Type B pancreatic cell (in vitro differentiated cells): ENCODE measurements at regions not wholly inside any gene's neighbourhood (a gene's known extent, or its start where the extent isn't known, plus 50 kb on each side); places are given as distances from the start of the nearest gene placed in this dataset.

Source experiments
- DNase-seq: peaks from one replicate; pipeline ENCODE4 v3.0.0; 2021; ENCODE audit warnings: mixed read lengths; ENCODE audit not compliant: unreplicated experiment; ENCODE audit errors: extremely low spot score
- H3K27ac Mint-ChIP-seq: 2 replicates; pipeline ENCODE4 v1.8.0; 2021; ENCODE audit warnings: mild to moderate bottlenecking, mixed read lengths
- H3K27me3 Mint-ChIP-seq: 2 replicates; pipeline ENCODE4 v1.8.0; 2021; ENCODE audit warnings: mixed read lengths
- H3K36me3 Mint-ChIP-seq: 2 replicates; pipeline ENCODE4 v1.8.0; 2021; ENCODE audit warnings: mixed read lengths
- H3K4me1 Mint-ChIP-seq: one replicate; pipeline ENCODE4 v1.8.0; 2021; ENCODE audit warnings: mixed read lengths; ENCODE audit not compliant: unreplicated experiment
- H3K4me3 Mint-ChIP-seq: 2 replicates; pipeline ENCODE4 v1.8.0; 2021; ENCODE audit warnings: mild to moderate bottlenecking, mixed read lengths
- H3K9me3 Mint-ChIP-seq: 2 replicates; pipeline ENCODE4 v1.8.0; 2021; ENCODE audit warnings: mixed read lengths
- TF ChIP-seq, protein P1 (sequence below): fragments of 200-600 bp; sonication (generic); conservative IDR thresholded peaks from 2 replicates; pipeline ENCODE4 v1.5.0; 2021; ENCODE audit warnings: antibody characterized with exemption, mild to moderate bottlenecking

DNA sequence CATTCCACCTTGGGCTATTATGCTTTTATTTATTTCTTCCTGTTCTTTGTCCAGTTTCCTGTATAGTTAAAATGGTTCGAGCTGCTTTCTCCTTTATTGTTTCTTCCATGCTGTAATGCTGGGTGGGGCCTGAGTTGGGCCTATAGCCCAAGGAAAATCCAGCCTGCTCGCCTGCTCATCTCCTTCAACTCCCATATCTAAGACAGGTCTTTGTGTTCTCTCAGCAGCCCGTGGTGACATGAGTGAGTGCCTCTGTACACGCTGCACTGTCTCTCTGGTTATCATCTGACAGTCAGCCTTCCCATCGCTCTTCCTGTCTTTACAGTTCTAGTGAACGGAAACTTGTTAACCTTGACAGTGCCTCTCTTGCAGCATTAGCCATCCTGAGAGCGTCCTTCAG, 221.9 kb upstream of the SLC10A2 start:
- Mint-ChIP-seq H3K4me1 (peaks cover 23% of the 10 kb centered on the region), H3K27ac (peak overlapping the region; percentile 77), H3K27me3 (no peaks in the 10 kb centered on the region), H3K36me3 (no peaks in the 10 kb centered on the region), H3K4me3 (peak overlapping the region; percentile 30), H3K9me3 (peaks cover 9% of the 10 kb centered on the region)
- no peak for DNase-seq
- TF ChIP-seq, protein P1, sequence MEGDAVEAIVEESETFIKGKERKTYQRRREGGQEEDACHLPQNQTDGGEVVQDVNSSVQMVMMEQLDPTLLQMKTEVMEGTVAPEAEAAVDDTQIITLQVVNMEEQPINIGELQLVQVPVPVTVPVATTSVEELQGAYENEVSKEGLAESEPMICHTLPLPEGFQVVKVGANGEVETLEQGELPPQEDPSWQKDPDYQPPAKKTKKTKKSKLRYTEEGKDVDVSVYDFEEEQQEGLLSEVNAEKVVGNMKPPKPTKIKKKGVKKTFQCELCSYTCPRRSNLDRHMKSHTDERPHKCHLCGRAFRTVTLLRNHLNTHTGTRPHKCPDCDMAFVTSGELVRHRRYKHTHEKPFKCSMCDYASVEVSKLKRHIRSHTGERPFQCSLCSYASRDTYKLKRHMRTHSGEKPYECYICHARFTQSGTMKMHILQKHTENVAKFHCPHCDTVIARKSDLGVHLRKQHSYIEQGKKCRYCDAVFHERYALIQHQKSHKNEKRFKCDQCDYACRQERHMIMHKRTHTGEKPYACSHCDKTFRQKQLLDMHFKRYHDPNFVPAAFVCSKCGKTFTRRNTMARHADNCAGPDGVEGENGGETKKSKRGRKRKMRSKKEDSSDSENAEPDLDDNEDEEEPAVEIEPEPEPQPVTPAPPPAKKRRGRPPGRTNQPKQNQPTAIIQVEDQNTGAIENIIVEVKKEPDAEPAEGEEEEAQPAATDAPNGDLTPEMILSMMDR: no peak

DNA sequence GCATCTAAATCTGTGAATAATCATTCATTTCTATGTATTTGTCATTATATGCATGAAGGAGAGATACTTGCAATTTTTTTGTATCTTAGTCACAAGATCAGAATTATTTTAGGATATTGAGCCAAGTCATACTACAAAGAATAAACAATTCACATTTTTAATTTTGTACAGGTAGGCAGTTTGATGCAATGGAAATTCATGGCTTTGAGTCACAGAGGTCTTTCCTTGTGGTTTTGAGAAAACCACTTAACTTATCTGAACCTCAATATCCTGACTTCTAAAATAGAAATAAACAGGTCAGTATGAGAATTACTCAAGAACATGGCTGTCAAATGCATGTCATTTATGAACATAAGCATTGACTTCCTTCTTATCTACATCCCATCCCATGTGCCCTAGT, 221.4 kb upstream of the SLC10A2 start:
- H3K4me3 Mint-ChIP-seq: no peak overlapping the region
- no peaks in the 10 kb centered on the region for H3K36me3 Mint-ChIP-seq
- DNase-seq: no peak
- H3K27me3 Mint-ChIP-seq: no peaks in the 10 kb centered on the region
- peaks cover 25% of the 10 kb centered on the region for H3K4me1 Mint-ChIP-seq
- H3K9me3 Mint-ChIP-seq: peaks cover 9% of the 10 kb centered on the region
- peak overlapping the region; percentile 77 for H3K27ac Mint-ChIP-seq
- TF ChIP-seq, protein P1: no peak

DNA sequence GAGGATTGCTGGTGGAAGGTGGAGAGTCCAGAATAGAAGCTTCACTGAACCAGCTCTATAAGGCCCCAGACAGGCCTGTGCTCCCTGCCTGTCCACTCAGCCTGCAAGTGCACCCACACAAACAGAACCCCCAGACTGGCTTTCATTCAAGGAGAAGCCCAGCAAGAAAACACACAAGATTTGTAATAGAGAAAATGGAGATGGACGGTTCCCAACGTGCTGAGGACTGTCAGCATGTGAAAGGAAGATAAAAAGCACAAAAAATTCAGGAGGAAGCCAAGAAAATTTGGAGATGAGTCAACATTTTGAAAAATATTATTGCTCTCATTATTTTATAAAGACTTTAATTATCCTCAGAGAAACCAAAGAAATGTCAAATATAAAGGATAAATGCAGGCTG, 218.2 kb upstream of the SLC10A2 start:
- H3K27ac Mint-ChIP-seq: no peak overlapping the region
- no peaks in the 10 kb centered on the region for H3K36me3 Mint-ChIP-seq
- no peak for DNase-seq
- no peaks in the 10 kb centered on the region for H3K27me3 Mint-ChIP-seq
- TF ChIP-seq, protein P1: no peak
- H3K4me1 Mint-ChIP-seq: peaks cover 12% of the 10 kb centered on the region
- H3K4me3 Mint-ChIP-seq: no peak overlapping the region
- peaks cover 5% of the 10 kb centered on the region for H3K9me3 Mint-ChIP-seq

DNA sequence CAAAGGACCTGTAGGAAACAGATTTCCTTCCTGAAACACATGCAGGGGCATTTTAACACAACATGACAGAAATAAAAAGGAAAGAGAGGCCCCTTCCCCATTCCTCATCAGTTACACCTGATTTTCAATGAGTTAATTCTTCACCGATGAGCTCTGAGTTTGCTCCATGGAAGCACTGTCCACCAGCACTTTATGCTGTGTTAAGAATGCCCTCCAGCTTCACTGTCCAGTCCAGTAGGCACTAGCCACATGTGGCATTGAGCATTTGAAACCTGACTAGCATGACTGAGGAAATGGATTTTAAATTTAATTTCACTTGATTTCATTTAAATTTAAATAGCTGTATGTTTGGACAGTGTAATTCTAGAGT, 217.2 kb upstream of the SLC10A2 start:
- TF ChIP-seq, protein P1: no peak
- no peak for DNase-seq
- H3K4me3 Mint-ChIP-seq: no peak overlapping the region
- peak overlapping the region; percentile 42 for H3K27ac Mint-ChIP-seq
- no peaks in the 10 kb centered on the region for H3K27me3 Mint-ChIP-seq
- no peaks in the 10 kb centered on the region for H3K36me3 Mint-ChIP-seq
- peaks cover 5% of the 10 kb centered on the region for H3K9me3 Mint-ChIP-seq
- H3K4me1 Mint-ChIP-seq: peaks cover 12% of the 10 kb centered on the region

DNA sequence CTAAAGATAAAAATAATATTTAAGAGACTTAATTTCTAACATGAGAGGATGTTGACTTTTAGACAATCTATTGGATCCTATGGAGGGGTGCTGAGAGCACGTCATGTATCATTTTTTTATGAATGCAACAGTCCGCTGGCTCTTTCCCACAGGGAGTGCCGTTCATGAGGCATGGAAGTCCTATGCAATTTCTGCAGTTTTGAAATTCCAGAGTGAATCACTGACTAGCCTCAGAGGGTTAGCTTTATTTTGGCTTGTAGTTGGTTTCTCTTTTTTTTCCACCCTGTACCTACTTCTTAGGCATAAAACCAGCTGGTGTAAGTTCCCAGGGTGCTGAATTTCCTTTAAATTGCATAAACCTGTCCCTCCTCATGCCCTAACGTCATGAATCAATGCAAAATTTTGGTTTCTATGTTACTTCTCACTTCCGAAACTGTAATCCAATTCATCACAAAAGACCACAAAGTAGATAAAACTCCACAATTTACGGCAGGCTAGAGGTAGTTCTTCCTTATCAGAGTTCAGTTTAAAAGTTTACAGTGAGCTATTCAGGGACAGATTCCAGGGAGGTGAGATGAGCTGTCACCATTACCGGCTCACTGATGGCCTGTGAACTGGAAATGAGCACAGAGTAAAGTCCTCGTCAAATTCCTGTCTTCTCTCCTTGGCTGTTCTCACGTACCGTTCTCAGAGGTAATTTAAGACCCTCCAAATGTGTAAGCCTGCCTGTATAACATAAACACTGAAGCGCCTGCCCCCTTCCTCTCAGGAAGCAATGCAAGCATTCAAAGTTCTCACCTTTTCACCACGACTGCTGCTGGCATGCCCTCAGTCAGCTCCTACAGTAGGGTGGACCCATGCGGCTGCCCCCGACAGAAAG, 216.6 kb upstream of the SLC10A2 start:
- no peaks in the 10 kb centered on the region for H3K36me3 Mint-ChIP-seq
- H3K27ac Mint-ChIP-seq: peak overlapping the region; percentile 42
- TF ChIP-seq, protein P1: no peak
- no peaks in the 10 kb centered on the region for H3K27me3 Mint-ChIP-seq
- H3K4me1 Mint-ChIP-seq: peaks cover 7% of the 10 kb centered on the region
- peak overlapping the region; percentile 13 for H3K4me3 Mint-ChIP-seq
- DNase-seq: no peak
- no peaks in the 10 kb centered on the region for H3K9me3 Mint-ChIP-seq
